GM21737 (cell line): ENCODE measurements at regions not wholly inside any gene's neighbourhood (a gene's known extent, or its start where the extent isn't known, plus 50 kb on each side); places are given as distances from the start of the nearest gene placed in this dataset.

Source experiments
- ATAC-seq: cut with Tn5 transposase; IDR thresholded peaks from one replicate; pipeline ENCODE4 v1.9.1; 2021; ENCODE audit warnings: mild to moderate bottlenecking, moderate library complexity; ENCODE audit not compliant: unreplicated experiment

- no peak for ATAC-seq
Observed at GRCh38 chr11:19661827-19662226, 50.8 kb upstream of the NAV2 start.

GRCh38 chr11:19660076-19660475, 52.6 kb upstream of the NAV2 start:
- ATAC-seq: peak; percentile 100

- ATAC-seq: no peak
Observed at GRCh38 chr11:19659529-19659928, 53.1 kb upstream of the NAV2 start.

GRCh38 chr11:19658344-19658743, 54.3 kb upstream of the NAV2 start:
- ATAC-seq: no peak

- no peak for ATAC-seq
Observed at GRCh38 chr11:19656140-19656541, 56.5 kb upstream of the NAV2 start.

- ATAC-seq: no peak
Observed at GRCh38 chr11:19652623-19653375, 59.8 kb upstream of the NAV2 start.

- no peak for ATAC-seq
Observed at GRCh38 chr11:19651653-19652052, 61.0 kb upstream of the NAV2 start.

- no peak for ATAC-seq
Observed at GRCh38 chr11:19651028-19651427, 61.6 kb upstream of the NAV2 start.

GRCh38 chr11:19650467-19650866, 62.2 kb upstream of the NAV2 start:
- ATAC-seq: no peak

- no peak for ATAC-seq
Observed at GRCh38 chr11:19649751-19650150, 62.9 kb upstream of the NAV2 start.

- ATAC-seq: no peak
Observed at GRCh38 chr11:19648321-19648720, 64.3 kb upstream of the NAV2 start.

- ATAC-seq: no peak
Observed at GRCh38 chr11:19647816-19648215, 64.8 kb upstream of the NAV2 start.

GRCh38 chr11:19646921-19647320, 65.7 kb upstream of the NAV2 start:
- ATAC-seq: no peak

- ATAC-seq: no peak
Observed at GRCh38 chr11:19646308-19646707, 66.3 kb upstream of the NAV2 start.

GRCh38 chr11:19644316-19644715, 68.3 kb upstream of the NAV2 start:
- no peak for ATAC-seq

GRCh38 chr11:19642185-19643158, 70.2 kb upstream of the NAV2 start:
- no peak for ATAC-seq

- ATAC-seq: no peak
Observed at GRCh38 chr11:19639603-19640105, 73.0 kb upstream of the NAV2 start.

GRCh38 chr11:19635332-19635731, 77.3 kb upstream of the NAV2 start:
- no peak for ATAC-seq

GRCh38 chr11:19633276-19633675, 79.4 kb upstream of the NAV2 start:
- no peak for ATAC-seq

GRCh38 chr11:19632499-19632834, 80.2 kb upstream of the NAV2 start:
- no peak for ATAC-seq

GRCh38 chr11:19631712-19632498, 80.7 kb upstream of the NAV2 start:
- ATAC-seq: no peak
